ENCODE measurements at regions not wholly inside any gene's neighbourhood (a gene's known extent, or its start where the extent isn't known, plus 50 kb on each side); places are given as distances from the start of the nearest gene placed in this dataset.
"Not testable (repeated sequence)": the region's sequence is repeated elsewhere in the genome, so short reads cannot be mapped to it uniquely, and the experiment has no call there.

DNA sequence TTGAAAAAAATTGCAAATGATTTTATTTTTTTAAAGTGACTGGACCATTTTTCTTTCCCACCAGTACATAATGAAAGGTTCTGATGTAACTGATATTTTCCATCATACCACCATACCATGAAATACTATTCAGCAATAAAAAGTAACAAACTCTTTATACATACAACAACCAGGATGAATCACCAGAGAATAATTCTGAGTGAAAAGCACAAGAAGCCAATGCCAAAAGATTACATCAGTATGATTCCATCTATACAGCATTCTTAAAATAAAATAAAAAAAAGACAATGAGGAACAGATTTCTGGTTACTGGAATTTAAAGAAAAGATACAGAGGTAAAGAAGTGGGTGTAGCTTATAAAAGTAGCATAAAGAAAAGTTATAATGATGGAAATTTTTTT, 423.7 kb upstream of the ST8SIA4 start:
- DNase-seq = no peak

- DNase-seq = not testable (repeated sequence)
Observed at GRCh38 chr5:101316401-101316800, 413.3 kb upstream of the ST8SIA4 start.

DNA sequence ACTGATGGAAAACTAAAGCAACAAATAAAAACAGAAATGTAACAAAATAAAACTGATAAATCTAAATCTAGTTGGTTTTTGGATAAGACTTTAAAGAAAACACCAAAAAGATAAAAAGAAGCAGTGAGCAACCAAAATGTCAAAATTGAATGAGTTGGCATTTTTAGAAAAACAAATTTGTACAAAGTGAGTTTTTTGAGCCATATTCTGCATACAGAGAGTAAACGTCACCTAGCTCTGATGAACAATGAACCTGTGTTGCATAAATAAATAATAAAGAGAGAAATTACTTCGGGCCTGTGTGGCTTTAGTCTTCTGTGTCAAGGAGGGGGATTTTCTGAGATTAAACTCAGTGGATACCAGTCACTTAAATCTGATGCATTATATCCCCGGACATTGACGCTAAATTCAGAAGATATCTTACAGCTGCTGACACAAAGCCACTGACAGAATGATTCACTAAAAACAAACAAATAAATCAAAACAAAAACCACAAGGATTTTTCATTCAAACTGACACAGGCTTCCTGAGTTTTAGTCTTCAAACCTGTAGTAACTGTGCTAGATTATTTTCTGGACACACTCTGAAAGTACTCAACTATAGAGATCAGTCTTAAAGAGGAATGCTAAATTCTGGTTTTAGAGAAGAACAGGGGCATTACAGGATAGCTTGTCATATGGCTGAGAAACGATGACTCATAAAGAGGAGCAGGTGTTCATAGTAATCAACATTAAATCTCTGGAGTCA, 403.5 kb upstream of the ST8SIA4 start:
- DNase-seq = no peak

DNA sequence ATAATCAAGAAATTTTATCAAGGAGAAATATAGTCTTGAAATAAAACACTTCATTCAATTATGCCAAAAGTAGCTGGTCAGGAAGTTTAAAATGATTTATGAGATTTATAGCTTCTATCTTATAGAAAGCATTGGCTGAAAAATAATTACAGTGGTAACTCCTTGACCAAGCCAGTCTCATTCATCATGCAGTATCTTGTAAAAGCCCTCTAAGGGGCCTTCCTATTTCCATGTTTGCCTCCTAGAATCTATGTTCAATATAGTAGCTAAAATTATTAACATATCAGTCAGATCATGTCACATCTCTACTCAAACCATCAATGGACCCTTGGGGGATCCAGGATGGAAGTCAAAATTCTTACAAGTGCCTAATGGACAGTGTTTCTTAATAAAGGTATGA, 393.4 kb upstream of the ST8SIA4 start:
- no peak for DNase-seq

DNA sequence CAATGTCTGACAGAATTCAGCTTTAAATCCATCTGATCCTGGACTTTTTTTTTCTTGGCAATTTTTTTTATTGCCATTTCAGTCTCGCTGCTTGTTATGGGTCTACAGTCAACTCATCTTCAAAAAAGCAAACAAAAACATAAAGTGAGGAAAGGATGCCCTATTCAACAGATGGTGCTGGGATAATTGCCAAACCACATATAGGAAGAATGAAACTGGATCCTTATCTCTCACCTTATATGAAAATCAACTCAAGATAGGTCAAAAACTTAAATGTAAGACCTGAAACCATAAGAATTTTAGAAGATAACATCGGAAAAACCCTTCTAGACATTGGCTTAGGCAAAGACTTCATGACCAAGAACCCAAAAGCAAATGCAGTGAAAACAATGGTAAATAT, 389.1 kb upstream of the ST8SIA4 start:
- no peak for DNase-seq

DNA sequence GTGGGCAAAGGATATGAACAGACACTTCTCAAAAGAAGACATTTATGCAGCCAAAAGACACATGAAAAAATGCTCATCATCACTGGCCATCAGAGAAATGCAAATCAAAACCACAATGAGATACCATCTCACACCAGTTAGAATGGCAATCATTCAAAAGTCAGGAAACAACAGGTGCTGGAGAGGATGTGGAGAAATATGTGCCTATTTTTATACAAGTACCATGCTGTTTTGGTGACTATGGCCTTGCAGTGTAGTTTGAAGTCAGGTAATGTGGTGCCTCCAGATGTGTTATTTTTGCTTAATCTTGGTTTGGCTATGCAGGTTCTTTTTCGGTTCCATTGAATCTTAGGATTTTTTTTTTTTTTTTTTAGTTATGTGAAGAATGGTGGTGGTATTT, 387.7 kb upstream of the ST8SIA4 start:
- DNase-seq = not testable (repeated sequence)

GRCh38 chr5:101288633-101289032, 385.6 kb upstream of the ST8SIA4 start:
- DNase-seq = no peak

DNA sequence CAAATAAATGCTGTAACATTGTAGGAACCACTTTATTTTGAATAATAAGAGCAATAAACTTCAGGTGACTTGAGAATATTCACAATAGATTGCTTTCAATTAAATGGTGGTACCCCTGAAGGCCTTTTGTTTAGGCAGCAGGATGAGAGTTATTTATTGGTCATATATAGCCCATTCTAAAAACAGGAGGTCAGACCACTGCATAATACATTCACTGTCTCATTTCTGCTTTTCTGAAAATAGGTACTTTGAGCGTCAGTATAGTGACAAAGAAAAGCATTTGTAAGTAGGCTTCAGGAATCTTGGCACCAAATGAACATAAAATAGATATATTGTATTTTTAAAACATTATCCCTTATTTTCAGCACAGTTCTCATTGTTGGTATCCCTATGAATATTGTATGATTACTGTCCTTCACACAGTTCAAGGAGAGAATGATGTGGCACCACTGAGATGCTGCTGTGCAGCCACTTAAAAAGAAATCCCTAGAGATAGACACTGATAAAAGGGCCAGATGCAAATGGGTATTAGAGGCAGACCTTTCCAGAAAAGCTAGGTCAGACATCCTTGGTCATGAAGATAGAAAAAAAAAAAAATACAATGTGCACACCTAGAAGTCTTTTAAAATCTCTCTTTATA, 381.8 kb upstream of the ST8SIA4 start:
- no peak for DNase-seq

GRCh38 chr5:101283938-101284337, 380.9 kb upstream of the ST8SIA4 start:
- DNase-seq = not testable (repeated sequence)

DNA sequence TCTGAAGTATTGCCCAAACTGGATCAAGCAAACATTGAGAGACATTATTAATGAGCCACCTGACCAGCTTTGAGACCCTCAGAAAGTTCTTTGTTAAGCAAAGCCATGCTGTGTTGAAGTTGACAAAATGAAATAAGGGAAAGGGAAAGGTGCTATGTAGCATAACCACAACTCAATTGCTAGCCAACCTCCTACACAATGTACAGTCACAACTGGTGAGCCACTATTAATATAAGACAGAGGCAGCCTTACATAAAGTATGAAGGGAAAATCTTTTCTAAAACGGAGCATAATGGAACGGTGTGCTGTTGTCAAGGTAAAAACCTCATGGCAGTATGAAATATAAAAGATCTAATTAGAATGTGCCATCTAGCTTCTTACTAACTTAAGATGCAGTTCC, 375.8 kb upstream of the ST8SIA4 start:
- no peak for DNase-seq

DNA sequence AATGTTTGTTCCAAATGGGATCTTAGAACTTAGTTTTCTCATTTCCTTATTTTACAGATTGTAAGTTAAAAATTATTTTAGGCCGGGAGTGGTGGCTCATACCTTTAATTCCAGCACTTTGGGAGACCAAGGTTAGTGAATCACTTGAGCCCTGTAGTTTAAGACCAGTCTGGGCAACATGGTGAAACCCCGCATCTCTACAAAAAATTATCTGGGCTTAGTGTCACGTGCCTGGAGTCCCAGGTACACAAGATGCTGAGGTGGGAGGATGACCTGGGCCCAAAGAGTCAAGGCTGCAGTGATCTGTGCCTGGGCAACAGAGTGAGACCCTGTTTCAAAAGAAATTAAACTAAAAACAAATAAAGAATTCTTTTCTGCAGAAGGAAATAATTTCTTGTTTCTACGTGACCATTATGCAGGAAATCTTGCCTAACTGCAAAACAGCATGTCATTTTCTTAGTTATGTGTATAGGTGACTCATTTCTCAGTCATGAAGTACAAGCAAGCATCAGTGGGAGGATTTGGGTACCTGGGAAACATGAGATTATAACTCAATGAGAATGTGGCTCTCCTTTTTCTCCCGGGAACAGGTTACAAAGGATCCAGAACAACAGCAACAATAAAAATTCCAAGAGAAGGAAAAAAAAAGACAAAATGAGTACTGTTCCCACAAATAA, 375.1 kb upstream of the ST8SIA4 start:
- no peak for DNase-seq

- no peak for DNase-seq
Observed at GRCh38 chr5:101271945-101272344, 368.9 kb upstream of the ST8SIA4 start.

GRCh38 chr5:101271416-101271815, 368.3 kb upstream of the ST8SIA4 start:
- DNase-seq = no peak

DNA sequence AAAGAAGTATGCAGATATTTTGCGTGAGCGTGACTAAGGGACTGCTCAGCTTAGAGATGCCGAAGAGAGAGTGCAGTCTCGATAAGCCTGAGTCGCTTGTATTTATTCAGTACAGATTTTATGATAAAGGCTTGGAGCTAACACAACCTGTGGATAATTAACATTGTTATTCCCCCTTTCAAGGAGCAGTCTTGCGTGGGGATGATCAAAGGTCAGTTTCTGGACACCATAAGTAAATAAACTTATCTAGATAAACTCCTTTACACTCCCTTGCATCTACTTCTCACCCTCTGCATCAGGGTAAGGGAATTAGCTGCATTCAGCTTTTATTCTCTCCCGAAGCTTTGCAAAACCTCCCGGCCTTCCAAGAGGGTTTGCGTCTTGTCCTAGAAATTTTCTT, 357.8 kb upstream of the ST8SIA4 start:
- no peak for DNase-seq

- DNase-seq = no peak
Observed at GRCh38 chr5:101253096-101253495, 350.0 kb upstream of the ST8SIA4 start.

DNA sequence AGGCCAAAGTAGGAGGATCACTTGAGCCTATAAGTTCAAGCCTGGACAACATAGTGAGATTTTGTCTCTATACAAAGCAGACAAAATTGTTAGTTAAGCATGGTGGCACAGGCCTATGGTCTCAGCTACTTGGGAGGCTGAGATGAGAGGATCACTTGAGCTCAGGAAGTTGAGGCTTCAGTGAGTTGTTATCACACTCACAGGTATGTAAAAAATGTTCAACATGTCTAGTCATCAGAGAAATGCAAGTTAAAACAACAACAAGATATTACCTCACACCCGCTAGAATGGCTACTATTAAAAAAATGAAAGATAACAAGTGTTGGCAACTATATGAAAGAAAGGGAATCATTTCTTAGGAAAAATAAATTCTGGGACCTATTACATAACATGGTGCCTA, 341.5 kb upstream of the ST8SIA4 start:
- no peak for DNase-seq

- no peak for DNase-seq
Observed at GRCh38 chr5:101212942-101213514, 309.9 kb upstream of the ST8SIA4 start.

DNA sequence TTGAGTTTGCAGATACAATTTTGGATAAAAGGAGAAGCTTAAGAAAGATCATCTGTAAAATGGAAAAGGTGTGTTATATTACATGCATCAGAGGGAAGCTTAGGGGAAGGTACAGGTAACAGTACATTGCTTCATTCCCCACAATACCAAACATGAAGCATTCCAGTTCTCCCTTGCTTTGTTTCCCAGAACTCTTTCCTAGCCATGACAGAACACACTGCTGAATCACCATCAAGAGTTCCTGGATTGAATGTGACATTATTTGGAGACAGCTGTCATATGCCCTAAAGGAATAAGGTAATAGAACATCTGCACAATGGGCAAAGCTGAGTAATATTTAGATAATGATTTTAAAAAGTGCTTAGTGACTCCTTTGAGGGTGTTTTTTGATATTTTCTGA, 303.5 kb upstream of the ST8SIA4 start:
- DNase-seq = no peak

- not testable (repeated sequence) for DNase-seq
Observed at GRCh38 chr5:101205065-101205464, 302.0 kb upstream of the ST8SIA4 start.

GRCh38 chr5:101180365-101180764, 277.3 kb upstream of the ST8SIA4 start:
- not testable (repeated sequence) for DNase-seq

GRCh38 chr5:101176605-101177004, 273.5 kb upstream of the ST8SIA4 start:
- no peak for DNase-seq

- DNase-seq = no peak
Observed at GRCh38 chr5:101174981-101175380, 271.9 kb upstream of the ST8SIA4 start.

DNA sequence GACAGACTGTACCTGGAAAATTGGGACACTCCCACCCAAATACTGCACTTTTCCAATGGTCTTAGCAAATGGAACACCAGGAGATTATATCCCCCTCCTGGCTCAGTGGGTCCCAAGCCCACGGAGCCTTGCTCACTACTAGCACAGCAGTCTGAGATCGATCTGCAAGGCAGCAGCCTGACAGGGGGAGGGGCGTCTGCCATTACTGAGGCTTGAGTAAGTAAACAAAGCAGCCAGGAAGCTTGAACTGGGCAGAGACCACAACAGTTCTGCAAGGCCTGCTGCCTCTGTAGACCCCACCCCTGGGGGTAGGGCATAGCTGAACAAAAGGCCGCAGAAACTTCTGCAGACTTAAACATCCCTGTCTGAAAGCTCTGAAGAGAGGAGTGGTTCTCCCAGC, 260.0 kb upstream of the ST8SIA4 start:
- no peak for DNase-seq

- no peak for DNase-seq
Observed at GRCh38 chr5:101160002-101160401, 256.9 kb upstream of the ST8SIA4 start.

All from fibroblast of skin of scalp (primary cell).